ENCODE measurements at regions not wholly inside any gene's neighbourhood (a gene's known extent, or its start where the extent isn't known, plus 50 kb on each side); places are given as distances from the start of the nearest gene placed in this dataset.

DNA sequence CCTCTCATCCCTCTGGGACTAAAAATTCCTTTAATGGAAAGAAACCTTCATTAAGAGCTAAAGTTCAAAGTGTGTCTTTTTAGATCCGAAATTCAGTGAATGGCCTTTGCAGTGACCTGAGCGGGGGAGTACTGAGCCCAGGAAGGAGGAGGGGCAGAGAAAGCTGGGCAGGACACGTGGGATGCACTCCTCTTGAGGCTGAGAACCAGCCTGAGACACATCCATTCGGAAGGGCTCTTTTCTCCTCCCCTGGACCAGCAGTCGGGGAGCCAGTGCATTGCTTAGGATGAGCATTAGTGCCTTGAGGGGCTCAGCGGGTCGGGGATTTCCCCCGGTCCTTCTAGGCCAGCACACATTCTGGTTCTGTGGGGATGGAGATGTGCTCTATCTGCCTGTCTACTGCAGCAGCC is 258.9 kb upstream of the B3GAT1 start:
- no peak overlapping the region for H3K4me3 Mint-ChIP-seq

GRCh38 chr11:134670247-134670782 is 258.3 kb upstream of the B3GAT1 start:
- peak; percentile 57 for DNase-seq (ENCODE audit: extremely low spot score, unreplicated experiment)
- Mint-ChIP-seq H3K27me3 (peaks cover 31% of the 10 kb centered on the region), H3K4me3 (no peak overlapping the region), H3K27ac (no peak overlapping the region), H3K9me3 (no peaks in the 10 kb centered on the region), H3K4me1 (ENCODE audit: unreplicated experiment) (no peaks in the 10 kb centered on the region), H3K36me3 (no peaks in the 10 kb centered on the region)
- TF ChIP-seq, protein P1, sequence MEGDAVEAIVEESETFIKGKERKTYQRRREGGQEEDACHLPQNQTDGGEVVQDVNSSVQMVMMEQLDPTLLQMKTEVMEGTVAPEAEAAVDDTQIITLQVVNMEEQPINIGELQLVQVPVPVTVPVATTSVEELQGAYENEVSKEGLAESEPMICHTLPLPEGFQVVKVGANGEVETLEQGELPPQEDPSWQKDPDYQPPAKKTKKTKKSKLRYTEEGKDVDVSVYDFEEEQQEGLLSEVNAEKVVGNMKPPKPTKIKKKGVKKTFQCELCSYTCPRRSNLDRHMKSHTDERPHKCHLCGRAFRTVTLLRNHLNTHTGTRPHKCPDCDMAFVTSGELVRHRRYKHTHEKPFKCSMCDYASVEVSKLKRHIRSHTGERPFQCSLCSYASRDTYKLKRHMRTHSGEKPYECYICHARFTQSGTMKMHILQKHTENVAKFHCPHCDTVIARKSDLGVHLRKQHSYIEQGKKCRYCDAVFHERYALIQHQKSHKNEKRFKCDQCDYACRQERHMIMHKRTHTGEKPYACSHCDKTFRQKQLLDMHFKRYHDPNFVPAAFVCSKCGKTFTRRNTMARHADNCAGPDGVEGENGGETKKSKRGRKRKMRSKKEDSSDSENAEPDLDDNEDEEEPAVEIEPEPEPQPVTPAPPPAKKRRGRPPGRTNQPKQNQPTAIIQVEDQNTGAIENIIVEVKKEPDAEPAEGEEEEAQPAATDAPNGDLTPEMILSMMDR (conservative IDR thresholded peaks at IDR 0.05): no peak

More for the DNA sequence above, 258.9 kb upstream of the B3GAT1 start:
- Mint-ChIP-seq H3K27me3 (peaks cover 28% of the 10 kb centered on the region), H3K27ac (no peak overlapping the region), H3K4me1 (ENCODE audit: unreplicated experiment) (no peaks in the 10 kb centered on the region), H3K9me3 (no peaks in the 10 kb centered on the region), H3K36me3 (no peaks in the 10 kb centered on the region)
- TF ChIP-seq, protein P1 (conservative IDR thresholded peaks at IDR 0.05): no peak
- DNase-seq (ENCODE audit: extremely low spot score, unreplicated experiment): peak; percentile 52

DNA sequence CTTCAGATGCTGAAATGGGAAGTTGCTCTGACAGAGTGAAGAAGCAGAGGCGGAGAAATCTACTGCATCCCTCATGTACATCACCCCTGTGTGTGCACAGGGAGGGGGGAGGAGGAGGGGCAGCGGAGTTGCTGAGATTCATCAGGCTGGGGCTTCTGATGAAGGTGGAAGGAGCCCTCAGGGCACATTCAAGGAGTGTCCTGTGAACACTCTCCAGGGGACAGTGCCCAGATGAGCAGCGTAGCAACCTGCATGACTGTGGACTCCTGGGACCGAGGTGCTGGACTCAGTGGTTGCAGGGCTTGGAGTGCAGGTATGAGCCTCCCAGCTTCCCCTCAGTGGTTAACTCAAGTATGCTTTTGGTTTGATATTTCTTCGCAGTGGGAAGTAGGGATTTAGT is 257.8 kb upstream of the B3GAT1 start:
- TF ChIP-seq, protein P1 (conservative IDR thresholded peaks at IDR 0.05): no peak
- H3K4me1 Mint-ChIP-seq (ENCODE audit: unreplicated experiment): no peaks in the 10 kb centered on the region
- H3K27me3 Mint-ChIP-seq: peaks cover 31% of the 10 kb centered on the region
- no peak overlapping the region for H3K4me3 Mint-ChIP-seq
- H3K27ac Mint-ChIP-seq: no peak overlapping the region
- DNase-seq (ENCODE audit: extremely low spot score, unreplicated experiment): peak; percentile 45
- H3K36me3 Mint-ChIP-seq: no peaks in the 10 kb centered on the region
- no peaks in the 10 kb centered on the region for H3K9me3 Mint-ChIP-seq

DNA sequence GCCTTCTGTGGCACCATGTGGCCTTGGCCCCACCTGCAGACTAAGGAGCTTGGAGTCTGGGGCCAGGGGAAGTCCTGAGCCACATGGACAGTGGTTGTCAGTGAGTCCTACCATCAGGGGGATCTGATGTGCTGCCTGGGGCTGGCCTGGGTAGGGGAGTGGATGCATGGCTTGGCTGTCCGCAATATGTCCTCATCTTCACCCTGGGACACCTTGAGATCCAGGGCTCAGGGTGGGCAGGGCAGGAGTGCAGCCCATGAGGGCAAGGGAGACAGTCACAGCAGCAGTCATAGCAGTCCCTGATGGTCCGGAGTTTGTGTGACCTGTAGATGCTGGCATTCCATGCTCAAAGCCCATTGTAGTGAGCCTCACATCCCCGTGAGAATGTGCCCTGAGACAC is 256.8 kb upstream of the B3GAT1 start:
- Mint-ChIP-seq H3K4me1 (ENCODE audit: unreplicated experiment) (no peaks in the 10 kb centered on the region), H3K4me3 (no peak overlapping the region), H3K36me3 (no peaks in the 10 kb centered on the region), H3K27me3 (peaks cover 31% of the 10 kb centered on the region), H3K27ac (no peak overlapping the region), H3K9me3 (no peaks in the 10 kb centered on the region)
- TF ChIP-seq, protein P1 (conservative IDR thresholded peaks at IDR 0.05): no peak
- DNase-seq (ENCODE audit: extremely low spot score, unreplicated experiment): peak; percentile 44

GRCh38 chr11:134668076-134668475 is 256.0 kb upstream of the B3GAT1 start:
- Mint-ChIP-seq H3K27ac (no peak overlapping the region), H3K4me1 (ENCODE audit: unreplicated experiment) (no peaks in the 10 kb centered on the region), H3K9me3 (no peaks in the 10 kb centered on the region), H3K36me3 (no peaks in the 10 kb centered on the region), H3K4me3 (no peak overlapping the region), H3K27me3 (peaks cover 31% of the 10 kb centered on the region)
- DNase-seq (ENCODE audit: extremely low spot score, unreplicated experiment): peak; percentile 37
- TF ChIP-seq, protein P1 (conservative IDR thresholded peaks at IDR 0.05): no peak

DNA sequence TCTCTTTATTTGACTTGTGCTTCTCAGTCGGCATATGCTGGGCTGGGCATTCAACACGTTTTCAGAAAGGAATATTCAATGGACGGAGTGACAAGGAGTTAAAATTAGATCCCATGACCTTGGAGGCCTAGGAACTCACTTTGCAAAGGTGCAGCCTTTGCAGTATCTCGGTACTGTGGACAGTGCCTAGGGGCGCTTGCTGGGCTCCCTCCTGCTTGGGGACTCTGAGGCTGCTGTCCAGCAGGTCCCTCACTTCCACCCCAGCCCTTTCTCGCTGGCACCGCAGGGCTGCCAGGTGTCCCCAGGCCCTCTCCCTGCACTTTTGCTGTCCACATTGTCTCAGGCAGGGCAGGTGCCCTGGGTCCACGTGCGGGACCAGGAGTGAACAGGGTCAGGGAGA is 255.5 kb upstream of the B3GAT1 start:
- TF ChIP-seq, protein P1 (conservative IDR thresholded peaks at IDR 0.05): no peak
- Mint-ChIP-seq H3K27ac (no peak overlapping the region), H3K4me1 (ENCODE audit: unreplicated experiment) (no peaks in the 10 kb centered on the region), H3K9me3 (no peaks in the 10 kb centered on the region), H3K4me3 (no peak overlapping the region), H3K27me3 (peaks cover 31% of the 10 kb centered on the region), H3K36me3 (no peaks in the 10 kb centered on the region)
- DNase-seq (ENCODE audit: extremely low spot score, unreplicated experiment): peak; percentile 54

All from type B pancreatic cell (in vitro differentiated cells).